GM12891 (cell line): ENCODE measurements at regions not wholly inside any gene's neighbourhood (a gene's known extent, or its start where the extent isn't known, plus 50 kb on each side); places are given as distances from the start of the nearest gene placed in this dataset.

ENCODE experiments used
- PAX5 ChIP-seq: IDR thresholded peaks from 2 replicates; pipeline ENCODE4 v1.6.1; 2011; ENCODE audit warnings: low read length, moderate library complexity, mild to moderate bottlenecking; ENCODE audit not compliant: insufficient read depth, severe bottlenecking
- POLR2A ChIP-seq: IDR thresholded peaks from 2 replicates; pipeline ENCODE4 v1.6.1; 2011; ENCODE audit warnings: low read depth, low read length, control low read depth
- POU2F2 ChIP-seq: IDR thresholded peaks from 2 replicates; pipeline ENCODE4 v1.6.1; 2011; ENCODE audit warnings: low read depth, mild to moderate bottlenecking, control low read depth, low read length, moderate library complexity
- TAF1 ChIP-seq: IDR thresholded peaks from 2 replicates; pipeline ENCODE4 v1.6.1; 2011; ENCODE audit warnings: low read depth, low read length, control low read depth

DNA sequence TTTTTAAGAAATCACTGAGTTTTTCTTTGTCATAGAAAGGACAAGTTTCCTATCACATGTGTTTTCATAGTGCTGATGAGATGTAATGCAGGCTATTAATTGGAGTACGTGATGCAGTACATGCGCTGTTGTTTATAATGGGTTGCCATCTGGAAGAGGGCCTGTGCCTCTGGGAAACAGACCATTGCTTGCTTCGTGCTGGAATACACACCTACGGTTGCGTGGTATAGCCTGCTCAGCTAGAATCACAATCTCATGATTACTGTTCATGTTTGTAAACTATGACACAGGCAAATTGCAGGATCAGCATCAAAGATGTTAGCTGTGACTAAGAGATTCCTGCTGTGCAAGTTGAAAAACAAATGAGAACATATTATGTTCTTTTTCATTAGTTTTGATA, 107.2 kb upstream of the STEAP1B start:
- TF ChIP-seq POU2F2 (no peak), POLR2A (no peak), PAX5 (no peak), TAF1 (no peak)
